SK-N-SH (cell line): ENCODE measurements at regions not wholly inside any gene's neighbourhood (a gene's known extent, or its start where the extent isn't known, plus 50 kb on each side); places are given as distances from the start of the nearest gene placed in this dataset.

Experiments
- CTCF ChIA-PET: fragments of 300-600, 350-600 bp; formaldehyde crosslinking; extraction: SDS; loops from one replicate; lab custom pipeline; 2021; lab: Yijun Ruan, JAX
- POLR2A ChIA-PET: fragments of 350-600 bp; sonication (Branson Sonifier 250); formaldehyde crosslinking; extraction: SDS; loops from one replicate; lab custom pipeline; 2020; ENCODE audit warnings: antibody characterized with exemption, inconsistent platforms; lab: Yijun Ruan, JAX
- DNase-seq: peaks from one replicate; pipeline ENCODE4 v3.0.0; 2012
- H2AFZ ChIP-seq: fragments of 200-600 bp; sonication (generic); 2 replicates; pipeline ENCODE4 v1.8.1; 2016; ENCODE audit warnings: antibody characterized with exemption, mild to moderate bottlenecking, low read depth
- H3F3A ChIP-seq: fragments of 200-600 bp; sonication (generic); replicated peaks from 2 replicates; pipeline ENCODE3; 2016; ENCODE audit warnings: antibody characterized with exemption, mild to moderate bottlenecking; ENCODE audit not compliant: insufficient read depth
- H3K27ac ChIP-seq, 2 experiments: fragments of 200-500 bp in 1 of 2; fragments of 200-600 bp in 1 of 2; sonication (Bioruptor generic) in 1 of 2; sonication (generic), shearing (Covaris generic) in 1 of 2; 2 replicates each; pipeline versions ENCODE4 v1.5.1 to v1.6.1; 2014 to 2016; ENCODE audit warnings: low read depth in 2 of 2, inconsistent platforms in 1 of 2, low read length in 1 of 2, mild to moderate bottlenecking in 1 of 2, mixed read lengths in 1 of 2
- H3K27me3 ChIP-seq: fragments of 200-600 bp; sonication (generic), shearing (Covaris generic); 2 replicates; pipeline ENCODE4 v1.6.1; 2016; ENCODE audit warnings: mixed run types; ENCODE audit not compliant: insufficient read depth
- H3K36me3 ChIP-seq, 2 experiments: fragments of 200-500 bp in 1 of 2; fragments of 200-600 bp in 1 of 2; sonication (Bioruptor generic) in 1 of 2; sonication (generic) in 1 of 2; replicated peaks in 1 of 2; 2 replicates each; pipeline versions ENCODE3 to v1.5.1; 2014 to 2016; ENCODE audit warnings: low read length in 1 of 2, mild to moderate bottlenecking in 1 of 2; ENCODE audit not compliant: insufficient read depth in 2 of 2, control insufficient read depth in 1 of 2
- H3K4me1 ChIP-seq, 2 experiments: fragments of 200-500 bp in 1 of 2; fragments of 200-600 bp in 1 of 2; sonication (Bioruptor generic) in 1 of 2; sonication (generic), shearing (Covaris generic) in 1 of 2; 2 replicates each; pipeline versions ENCODE4 v1.5.1 to v1.6.1; 2014 to 2016; ENCODE audit warnings: low read depth in 1 of 2, low read length in 1 of 2, mixed run types in 1 of 2; ENCODE audit not compliant: insufficient read depth in 2 of 2, control insufficient read depth in 1 of 2
- H3K4me2 ChIP-seq: fragments of 200-600 bp; sonication (generic), shearing (Covaris generic); 2 replicates; pipeline ENCODE4 v1.6.1; 2017; ENCODE audit warnings: mixed run types
- H3K4me3 ChIP-seq, 2 experiments: fragments of 200-500 bp in 1 of 2; fragments of 200-600 bp in 1 of 2; sonication (Bioruptor generic) in 1 of 2; sonication (generic), shearing (Covaris generic) in 1 of 2; 2 replicates each; pipeline versions ENCODE4 v1.5.1 to v1.8.1; 2014 to 2016; ENCODE audit warnings: low read depth in 2 of 2, inconsistent platforms in 1 of 2, low read length in 1 of 2, mild to moderate bottlenecking in 1 of 2, mixed read lengths in 1 of 2, moderate library complexity in 1 of 2
- H3K79me2 ChIP-seq: fragments of 200-600 bp; sonication (generic); 2 replicates; pipeline ENCODE4 v1.8.1; 2017; ENCODE audit warnings: mild to moderate bottlenecking; ENCODE audit not compliant: insufficient read depth
- H3K9ac ChIP-seq: fragments of 200-600 bp; sonication (generic); 2 replicates; pipeline ENCODE4 v1.6.1; 2017; ENCODE audit warnings: mixed run types
- H3K9me2 ChIP-seq: fragments of 200-600 bp; sonication (generic); 2 replicates; pipeline ENCODE4 v1.6.1; 2017; ENCODE audit warnings: mixed run types
- H3K9me3 ChIP-seq: fragments of 200-600 bp; sonication (generic); 2 replicates; pipeline ENCODE4 v1.6.1; 2017; ENCODE audit warnings: mixed run types, mild to moderate bottlenecking, moderate library complexity
- H4K20me1 ChIP-seq: fragments of 200-600 bp; sonication (generic); 2 replicates; pipeline ENCODE4 v1.6.1; 2017; ENCODE audit warnings: mild to moderate bottlenecking, mixed run types; ENCODE audit not compliant: insufficient read depth
- FOSL2 ChIP-seq: IDR thresholded peaks from 2 replicates; pipeline ENCODE4 v1.4.0; 2012; ENCODE audit warnings: low read depth, mild to moderate bottlenecking, moderate library complexity, borderline replicate concordance
- FOXJ3 ChIP-seq: sonication (generic); formaldehyde crosslinking; IDR thresholded peaks from 2 replicates; pipeline ENCODE4 v1.5.1; 2020; ENCODE audit warnings: mild to moderate bottlenecking, missing genetic modification reagents
- IRF3 ChIP-seq: fragments of 150-350 bp; IDR thresholded peaks from 2 replicates; pipeline ENCODE4 v1.6.1; 2016; ENCODE audit warnings: mild to moderate bottlenecking, low read depth, low read length
- NFIC ChIP-seq: IDR thresholded peaks from 2 replicates; pipeline ENCODE4 v1.4.0; 2012; ENCODE audit warnings: borderline replicate concordance
- PBX3 ChIP-seq: IDR thresholded peaks from 2 replicates; pipeline ENCODE4; 2012
- POLR2AphosphoS5 ChIP-seq: IDR thresholded peaks from 2 replicates; pipeline ENCODE4 v1.6.1; 2012; ENCODE audit warnings: low read depth, low read length
- SIN3A ChIP-seq: IDR thresholded peaks from 2 replicates; pipeline ENCODE4 v1.6.1; 2012; ENCODE audit warnings: low read depth, mild to moderate bottlenecking, low read length, moderate library complexity, borderline replicate concordance
- TCF12 ChIP-seq: IDR thresholded peaks from 2 replicates; pipeline ENCODE4 v1.4.0; 2012
- WGBS: methylation state at CpG from one replicate; pipeline ENCODE4 v1.1.6; 2017; ENCODE audit warnings: low lambda C conversion rate; 5-methylcytosine and 5-hydroxymethylcytosine counted together
- TF ChIP-seq, protein P1 (sequence below): fragments of 150-350 bp; IDR thresholded peaks from 2 replicates; pipeline ENCODE4 v1.6.1; 2017; ENCODE audit warnings: antibody characterized with exemption, low read length, low read depth, borderline replicate concordance
- TF ChIP-seq, protein P2 (sequence below): IDR thresholded peaks from 2 replicates; pipeline ENCODE4 v1.4.0; 2012; ENCODE audit warnings: low read depth, borderline replicate concordance
- TF ChIP-seq, protein P3 (sequence below): IDR thresholded peaks from 2 replicates; pipeline ENCODE4 v1.6.1; 2012; ENCODE audit warnings: mild to moderate bottlenecking, low read depth, low read length, moderate library complexity

- Histone ChIP-seq H3K4me2 (no peak overlapping the region), H3K27me3 (no peaks in the 10 kb centered on the region), H3K4me1 (no peaks in the 10 kb centered on the region; a peak in 1 of 4 replicates), H3K4me3 (no peak overlapping the region), H4K20me1 (no peaks in the 10 kb centered on the region), H3K9ac (no peak overlapping the region), H2AFZ (no peak overlapping the region), H3K36me3 (no peaks in the 10 kb centered on the region), H3K27ac (no peak overlapping the region), H3K9me2 (no peaks in the 10 kb centered on the region), H3K9me3 (no peaks in the 10 kb centered on the region), H3K79me2 (no peaks in the 10 kb centered on the region), H3F3A (no peaks in the 10 kb centered on the region)
- DNase-seq = no peak
- ChIA-PET POLR2A (no interaction called here), CTCF (no interaction called here)
- WGBS = 77% methylated on average over 4 of the region's 4 CpGs
- TF ChIP-seq POLR2AphosphoS5 = no peak
- TF ChIP-seq NFIC = no peak
- TF ChIP-seq, protein P1, sequence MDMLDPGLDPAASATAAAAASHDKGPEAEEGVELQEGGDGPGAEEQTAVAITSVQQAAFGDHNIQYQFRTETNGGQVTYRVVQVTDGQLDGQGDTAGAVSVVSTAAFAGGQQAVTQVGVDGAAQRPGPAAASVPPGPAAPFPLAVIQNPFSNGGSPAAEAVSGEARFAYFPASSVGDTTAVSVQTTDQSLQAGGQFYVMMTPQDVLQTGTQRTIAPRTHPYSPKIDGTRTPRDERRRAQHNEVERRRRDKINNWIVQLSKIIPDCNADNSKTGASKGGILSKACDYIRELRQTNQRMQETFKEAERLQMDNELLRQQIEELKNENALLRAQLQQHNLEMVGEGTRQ = no peak
- no peak for TF ChIP-seq SIN3A
Measured at GRCh38 chr18:28372186-28372585, 195.3 kb upstream of the CDH2 start.

DNA sequence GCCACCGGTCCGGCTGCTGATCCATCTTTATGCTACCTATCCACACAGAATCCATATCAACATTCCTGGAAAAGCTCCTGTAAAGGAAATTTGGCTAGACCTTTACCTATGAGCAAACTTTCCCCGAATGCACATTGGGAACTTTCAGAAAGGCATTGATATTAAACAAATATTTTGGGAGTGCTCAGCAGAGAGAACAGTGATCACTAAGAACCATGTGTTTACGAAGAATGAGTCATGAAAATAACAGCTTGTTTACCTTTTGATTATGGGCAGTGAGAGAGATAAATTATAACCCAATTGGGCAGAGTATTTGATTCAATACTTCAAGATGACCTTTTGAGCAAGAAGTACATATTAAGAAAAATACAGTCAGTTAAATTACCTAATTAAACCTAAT is 189.7 kb upstream of the CDH2 start:
- no peak overlapping the region for H3K9ac ChIP-seq
- ChIA-PET POLR2A (no interaction called here), CTCF (no interaction called here)
- H4K20me1 ChIP-seq = no peaks in the 10 kb centered on the region
- 93% methylated on average over 4 of the region's 4 CpGs for WGBS
- H3K36me3 ChIP-seq = no peaks in the 10 kb centered on the region
- TF ChIP-seq, protein P2, sequence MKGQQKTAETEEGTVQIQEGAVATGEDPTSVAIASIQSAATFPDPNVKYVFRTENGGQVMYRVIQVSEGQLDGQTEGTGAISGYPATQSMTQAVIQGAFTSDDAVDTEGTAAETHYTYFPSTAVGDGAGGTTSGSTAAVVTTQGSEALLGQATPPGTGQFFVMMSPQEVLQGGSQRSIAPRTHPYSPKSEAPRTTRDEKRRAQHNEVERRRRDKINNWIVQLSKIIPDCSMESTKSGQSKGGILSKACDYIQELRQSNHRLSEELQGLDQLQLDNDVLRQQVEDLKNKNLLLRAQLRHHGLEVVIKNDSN = no peak
- TF ChIP-seq TCF12 (no peak), IRF3 (no peak), FOSL2 (no peak), SIN3A (no peak), FOXJ3 (CRISPR knock-in tag) (no peak), PBX3 (no peak)
- TF ChIP-seq, protein P3, sequence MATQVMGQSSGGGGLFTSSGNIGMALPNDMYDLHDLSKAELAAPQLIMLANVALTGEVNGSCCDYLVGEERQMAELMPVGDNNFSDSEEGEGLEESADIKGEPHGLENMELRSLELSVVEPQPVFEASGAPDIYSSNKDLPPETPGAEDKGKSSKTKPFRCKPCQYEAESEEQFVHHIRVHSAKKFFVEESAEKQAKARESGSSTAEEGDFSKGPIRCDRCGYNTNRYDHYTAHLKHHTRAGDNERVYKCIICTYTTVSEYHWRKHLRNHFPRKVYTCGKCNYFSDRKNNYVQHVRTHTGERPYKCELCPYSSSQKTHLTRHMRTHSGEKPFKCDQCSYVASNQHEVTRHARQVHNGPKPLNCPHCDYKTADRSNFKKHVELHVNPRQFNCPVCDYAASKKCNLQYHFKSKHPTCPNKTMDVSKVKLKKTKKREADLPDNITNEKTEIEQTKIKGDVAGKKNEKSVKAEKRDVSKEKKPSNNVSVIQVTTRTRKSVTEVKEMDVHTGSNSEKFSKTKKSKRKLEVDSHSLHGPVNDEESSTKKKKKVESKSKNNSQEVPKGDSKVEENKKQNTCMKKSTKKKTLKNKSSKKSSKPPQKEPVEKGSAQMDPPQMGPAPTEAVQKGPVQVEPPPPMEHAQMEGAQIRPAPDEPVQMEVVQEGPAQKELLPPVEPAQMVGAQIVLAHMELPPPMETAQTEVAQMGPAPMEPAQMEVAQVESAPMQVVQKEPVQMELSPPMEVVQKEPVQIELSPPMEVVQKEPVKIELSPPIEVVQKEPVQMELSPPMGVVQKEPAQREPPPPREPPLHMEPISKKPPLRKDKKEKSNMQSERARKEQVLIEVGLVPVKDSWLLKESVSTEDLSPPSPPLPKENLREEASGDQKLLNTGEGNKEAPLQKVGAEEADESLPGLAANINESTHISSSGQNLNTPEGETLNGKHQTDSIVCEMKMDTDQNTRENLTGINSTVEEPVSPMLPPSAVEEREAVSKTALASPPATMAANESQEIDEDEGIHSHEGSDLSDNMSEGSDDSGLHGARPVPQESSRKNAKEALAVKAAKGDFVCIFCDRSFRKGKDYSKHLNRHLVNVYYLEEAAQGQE = no peak
- H3F3A ChIP-seq = no peaks in the 10 kb centered on the region
- H3K4me2 ChIP-seq = no peak overlapping the region
- no peaks in the 10 kb centered on the region for H3K79me2 ChIP-seq
- H3K27me3 ChIP-seq = no peaks in the 10 kb centered on the region
- no peak overlapping the region for H3K27ac ChIP-seq
- H3K9me3 ChIP-seq = no peaks in the 10 kb centered on the region
- H3K4me3 ChIP-seq = no peak overlapping the region
- H3K4me1 ChIP-seq = peaks cover 0 to 5% of the 10 kb centered on the region in 2 experiments; a peak in 2 of 4 replicates
- no peaks in the 10 kb centered on the region; the same call in 1 of the 2 replicates for H3K9me2 ChIP-seq
- DNase-seq = no peak
- no peak overlapping the region for H2AFZ ChIP-seq
